GM12801 (cell line): ENCODE measurements at regions not wholly inside any gene's neighbourhood (a gene's known extent, or its start where the extent isn't known, plus 50 kb on each side); places are given as distances from the start of the nearest gene placed in this dataset.

Experiments used
- TF ChIP-seq, protein P1 (sequence below): IDR thresholded peaks from one replicate; pipeline ENCODE4 v1.5.1; 2011; ENCODE audit warnings: control low read depth; ENCODE audit not compliant: insufficient read length; ENCODE audit errors: extremely low read depth

DNA sequence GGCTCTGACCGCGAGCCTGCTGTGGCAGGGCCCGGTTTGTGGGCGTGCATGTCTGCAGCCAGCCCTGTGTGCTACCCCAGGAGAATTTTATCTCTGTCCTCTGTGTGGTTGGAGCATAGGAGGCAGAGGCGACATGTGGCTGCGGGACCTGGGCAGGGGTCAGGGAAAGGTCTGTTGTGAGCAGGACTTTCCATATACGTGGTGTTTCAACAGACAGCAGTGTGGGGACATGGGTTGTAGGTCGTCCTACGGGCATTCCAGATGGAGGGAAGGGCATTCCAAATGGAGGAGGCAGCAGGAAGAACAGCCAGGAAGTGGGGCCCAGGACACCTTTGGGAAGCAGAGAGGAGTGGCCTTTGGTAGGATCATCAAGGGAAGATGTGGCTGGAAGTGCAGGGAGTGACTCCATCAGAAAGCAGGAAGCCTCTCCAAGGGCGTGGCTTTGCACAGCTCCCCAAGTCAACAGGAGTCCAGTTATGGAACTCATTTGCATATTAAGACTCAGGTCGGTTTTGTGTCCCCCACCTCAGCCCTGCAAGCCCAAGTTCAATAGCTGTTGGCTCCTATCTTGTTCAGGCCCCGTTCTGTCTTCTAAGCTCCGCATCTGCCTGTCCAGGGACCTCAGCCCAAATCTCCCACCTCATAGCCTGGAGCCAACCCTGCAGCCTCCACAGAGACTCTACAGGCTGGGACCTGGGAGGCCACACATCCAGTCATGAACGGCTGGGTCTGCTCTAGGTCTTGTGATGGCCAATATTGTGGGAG is 309.1 kb downstream of the MATN1 start:
- TF ChIP-seq, protein P1, sequence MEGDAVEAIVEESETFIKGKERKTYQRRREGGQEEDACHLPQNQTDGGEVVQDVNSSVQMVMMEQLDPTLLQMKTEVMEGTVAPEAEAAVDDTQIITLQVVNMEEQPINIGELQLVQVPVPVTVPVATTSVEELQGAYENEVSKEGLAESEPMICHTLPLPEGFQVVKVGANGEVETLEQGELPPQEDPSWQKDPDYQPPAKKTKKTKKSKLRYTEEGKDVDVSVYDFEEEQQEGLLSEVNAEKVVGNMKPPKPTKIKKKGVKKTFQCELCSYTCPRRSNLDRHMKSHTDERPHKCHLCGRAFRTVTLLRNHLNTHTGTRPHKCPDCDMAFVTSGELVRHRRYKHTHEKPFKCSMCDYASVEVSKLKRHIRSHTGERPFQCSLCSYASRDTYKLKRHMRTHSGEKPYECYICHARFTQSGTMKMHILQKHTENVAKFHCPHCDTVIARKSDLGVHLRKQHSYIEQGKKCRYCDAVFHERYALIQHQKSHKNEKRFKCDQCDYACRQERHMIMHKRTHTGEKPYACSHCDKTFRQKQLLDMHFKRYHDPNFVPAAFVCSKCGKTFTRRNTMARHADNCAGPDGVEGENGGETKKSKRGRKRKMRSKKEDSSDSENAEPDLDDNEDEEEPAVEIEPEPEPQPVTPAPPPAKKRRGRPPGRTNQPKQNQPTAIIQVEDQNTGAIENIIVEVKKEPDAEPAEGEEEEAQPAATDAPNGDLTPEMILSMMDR = no peak

DNA sequence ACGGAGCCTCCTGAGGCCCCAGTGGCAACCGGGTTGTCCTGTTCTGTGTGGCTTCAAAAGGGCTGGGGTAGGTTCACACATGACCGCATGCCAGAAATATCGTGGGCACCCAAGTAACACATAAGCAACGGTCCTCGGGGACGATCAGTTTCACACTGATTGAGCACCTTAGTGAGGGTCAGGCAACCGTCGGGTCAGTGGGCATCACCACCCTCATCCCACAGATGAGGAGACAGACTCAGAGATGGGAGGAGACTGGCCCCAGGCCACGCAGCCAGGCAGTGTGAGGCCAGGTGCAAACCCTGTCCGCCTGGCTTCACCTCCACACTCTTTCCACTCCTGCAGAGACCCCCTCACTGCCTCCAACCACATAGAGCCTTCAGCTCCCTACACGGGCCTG is 309.8 kb downstream of the MATN1 start:
- TF ChIP-seq, protein P1 = no peak

DNA sequence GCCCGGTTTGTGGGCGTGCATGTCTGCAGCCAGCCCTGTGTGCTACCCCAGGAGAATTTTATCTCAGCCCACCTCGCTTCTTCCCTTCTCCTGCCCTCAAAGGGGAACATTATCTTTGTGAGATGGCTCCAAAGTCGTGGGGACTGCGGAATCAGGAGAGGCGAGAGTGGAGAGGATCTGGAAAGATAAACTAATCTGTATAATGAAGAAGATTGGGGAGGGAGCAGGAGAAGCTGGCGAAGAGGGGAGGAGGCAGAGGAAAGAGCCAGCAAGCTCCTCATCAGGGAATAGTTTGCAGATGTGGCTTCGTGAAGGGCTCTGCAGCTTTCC is 310.3 kb downstream of the MATN1 start:
- TF ChIP-seq, protein P1 = no peak

DNA sequence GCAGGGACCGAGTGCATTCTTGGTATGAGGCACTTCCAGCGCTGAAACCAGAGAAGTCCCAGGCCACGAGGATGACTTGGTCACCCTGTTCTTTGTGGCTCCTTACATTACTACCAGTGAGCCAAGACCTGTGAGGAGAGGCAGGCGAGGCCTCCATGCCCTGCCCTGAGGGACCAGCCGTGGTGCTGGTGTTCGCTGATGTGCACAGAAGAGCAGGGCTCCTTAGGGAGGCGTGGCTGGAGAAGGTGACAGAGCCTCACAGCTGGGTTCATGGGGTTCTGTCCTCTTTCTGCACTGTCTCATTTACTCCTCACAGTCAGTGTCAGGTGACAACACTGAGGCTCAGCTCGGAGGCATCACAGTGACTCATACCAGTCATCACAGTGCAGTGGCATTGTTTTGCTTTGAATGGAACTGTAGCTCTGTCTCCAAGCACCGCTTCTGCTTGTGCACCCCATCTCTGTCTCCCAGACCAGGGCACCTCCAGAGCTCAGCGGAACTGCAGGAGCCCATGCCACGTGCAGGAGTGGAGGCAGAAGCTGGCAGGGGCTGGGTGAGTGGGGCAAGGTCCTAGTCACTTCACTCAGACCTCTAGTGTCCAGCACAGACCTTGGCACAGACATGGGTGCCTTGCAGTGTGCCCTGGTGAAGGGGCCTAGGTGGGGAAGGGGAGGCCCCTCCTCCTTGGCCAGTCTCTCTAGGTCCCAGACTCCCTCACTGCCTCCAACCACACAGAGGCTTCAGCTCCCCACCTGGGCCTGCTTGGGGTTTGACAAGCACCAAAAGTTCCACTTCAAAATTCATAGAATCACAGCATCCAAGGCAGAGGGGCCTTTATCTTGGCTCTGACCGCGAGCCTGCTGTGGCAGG is 310.9 kb downstream of the MATN1 start:
- TF ChIP-seq, protein P1 = no peak

DNA sequence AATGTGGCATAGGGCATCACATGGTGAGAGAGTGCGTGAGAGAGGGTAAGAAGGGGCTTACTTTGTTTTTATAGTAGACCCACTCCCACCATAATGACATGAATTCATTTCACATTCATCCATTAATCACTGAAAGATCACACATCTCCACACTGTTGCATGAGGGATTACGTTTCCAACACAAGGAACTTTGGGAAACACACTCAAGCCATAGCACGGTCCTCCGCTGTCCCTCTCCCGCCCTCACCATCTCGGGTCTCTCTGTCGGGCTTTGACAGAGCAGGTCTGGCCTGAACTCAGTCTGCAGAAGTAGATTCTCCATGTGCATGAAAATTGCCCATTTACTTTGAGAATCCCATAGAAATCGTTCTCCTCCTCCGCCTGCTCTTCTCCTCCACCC is 312.2 kb downstream of the MATN1 start:
- TF ChIP-seq, protein P1 = no peak

DNA sequence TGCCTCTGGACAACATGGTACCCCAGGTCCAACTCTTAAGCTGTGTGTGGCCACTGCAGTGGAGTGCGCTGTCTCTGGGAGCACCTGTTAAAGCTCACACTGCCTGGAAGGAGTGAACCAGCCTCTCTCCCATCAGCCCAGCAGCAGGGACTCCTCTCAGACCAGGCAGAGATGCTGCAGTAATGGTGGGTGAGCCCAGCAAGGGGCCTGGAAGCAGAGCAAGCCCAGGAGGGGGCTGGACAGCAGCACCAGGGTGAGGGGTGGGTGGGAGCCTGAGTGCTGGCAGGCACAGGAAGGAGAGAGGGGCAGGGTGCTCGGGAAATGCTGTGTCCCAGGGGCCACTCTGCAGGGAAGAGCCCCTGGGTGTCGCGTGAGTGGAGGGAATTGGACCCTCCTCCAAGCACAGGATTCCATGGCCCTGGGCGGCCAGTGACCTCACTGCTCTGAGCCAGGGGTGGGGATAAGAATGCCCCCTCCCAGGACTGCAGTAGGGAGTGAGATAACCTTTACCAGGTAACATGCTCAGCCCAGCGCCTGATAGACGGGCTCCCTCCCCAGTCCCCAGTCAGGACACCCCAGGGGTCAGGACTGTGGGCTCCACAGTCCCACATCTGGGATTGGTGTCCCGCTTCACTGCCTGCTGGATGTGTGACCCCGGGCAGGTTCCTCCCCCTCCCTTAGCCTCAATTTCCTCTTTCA is 313.1 kb downstream of the MATN1 start:
- TF ChIP-seq, protein P1 = no peak

DNA sequence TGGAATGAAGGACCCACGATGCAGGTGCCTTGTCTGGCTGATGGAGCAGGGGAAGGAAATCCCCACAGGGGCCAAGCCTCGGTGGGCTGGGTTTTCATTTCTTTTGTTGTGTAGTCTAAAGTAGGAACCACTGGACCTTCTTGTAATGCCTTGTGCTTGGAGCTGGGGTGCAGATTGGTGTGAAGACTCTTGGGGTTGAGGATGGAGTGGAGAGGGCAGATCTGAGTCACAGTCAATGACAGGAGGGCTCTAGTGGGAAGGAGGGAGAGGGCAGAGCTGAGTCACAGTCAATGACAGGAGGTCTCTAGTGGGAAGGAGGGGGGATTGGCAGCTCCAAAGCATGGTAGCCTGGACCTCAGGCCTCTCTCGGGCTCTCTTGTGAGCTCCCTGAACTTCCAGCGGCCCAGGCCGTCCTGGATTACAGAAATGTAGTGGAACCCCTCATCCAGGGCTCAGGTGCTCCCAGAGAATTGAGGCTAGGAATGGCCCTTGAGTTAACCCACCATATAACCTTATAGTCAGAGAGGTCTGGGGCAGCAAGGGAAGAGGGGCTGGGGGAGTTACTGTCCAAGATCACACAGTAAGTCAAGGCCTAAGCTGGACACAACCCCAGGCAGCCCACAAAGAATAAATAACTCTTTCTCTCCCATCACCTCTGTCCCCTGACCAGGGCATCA is 313.8 kb downstream of the MATN1 start:
- TF ChIP-seq, protein P1 = no peak
